SU-DHL-6 (cell line): ENCODE measurements at regions not wholly inside any gene's neighbourhood (a gene's known extent, or its start where the extent isn't known, plus 50 kb on each side); places are given as distances from the start of the nearest gene placed in this dataset.

Source experiments
- H2AFZ ChIP-seq: fragments of 200-600 bp; sonication (generic); 2 replicates; pipeline ENCODE4 v1.6.1; 2014; ENCODE audit warnings: low read depth, mild to moderate bottlenecking, moderate library complexity, mixed read lengths, antibody characterized with exemption, low read length; ENCODE audit not compliant: severe bottlenecking
- H3F3A ChIP-seq: fragments of 200-600 bp; shearing (Covaris generic); 2 replicates; pipeline ENCODE4 v1.6.0; 2016; ENCODE audit warnings: antibody characterized with exemption, mild to moderate bottlenecking; ENCODE audit not compliant: insufficient read depth
- H3K27ac ChIP-seq: fragments of 200-600 bp; sonication (generic); 2 replicates; pipeline ENCODE4 v1.5.1; 2016; ENCODE audit warnings: low read depth, mild to moderate bottlenecking, low read length, moderate library complexity, mixed read lengths
- H3K27me3 ChIP-seq: fragments of 200-600 bp; sonication (generic), shearing (Covaris generic); 2 replicates; pipeline ENCODE4 v1.6.0; 2014; ENCODE audit warnings: mild to moderate bottlenecking, low read length
- H3K36me3 ChIP-seq: fragments of 200-600 bp; sonication (generic); 2 replicates; pipeline ENCODE4 v1.6.1; 2014; ENCODE audit warnings: mild to moderate bottlenecking, low read length, mixed read lengths
- H3K4me2 ChIP-seq: fragments of 300-600, 200-600 bp; shearing (Covaris generic), sonication (generic); 2 replicates; pipeline ENCODE4 v1.6.0; 2014; ENCODE audit warnings: low read length, low read depth, mild to moderate bottlenecking; ENCODE audit not compliant: poor library complexity, severe bottlenecking
- H3K4me3 ChIP-seq: fragments of 200-600 bp; sonication (generic); 2 replicates; pipeline ENCODE4 v1.5.1; 2014; ENCODE audit warnings: antibody characterized with exemption, low read length, mild to moderate bottlenecking, mixed read lengths; ENCODE audit not compliant: insufficient read depth, poor library complexity, severe bottlenecking
- H3K79me2 ChIP-seq: fragments of 200-600 bp; sonication (generic); 2 replicates; pipeline ENCODE4 v1.6.1; 2014; ENCODE audit warnings: mild to moderate bottlenecking, low read length, moderate library complexity; ENCODE audit not compliant: insufficient read depth
- H3K9ac ChIP-seq: fragments of 200-600 bp; sonication (generic); 2 replicates; pipeline ENCODE4 v1.7.0; 2014; ENCODE audit warnings: mild to moderate bottlenecking, low read length
- H3K9me2 ChIP-seq: fragments of 200-600 bp; sonication (generic); replicated peaks from 2 replicates; pipeline ENCODE4 v1.6.1; 2014; ENCODE audit warnings: low read length; ENCODE audit not compliant: insufficient read depth
- H3K9me3 ChIP-seq: fragments of 200-600 bp; sonication (generic); 2 replicates; pipeline ENCODE4 v1.6.1; 2014; ENCODE audit warnings: low read length, mixed read lengths; ENCODE audit not compliant: insufficient read depth
- H4K20me1 ChIP-seq: fragments of 200-600 bp; sonication (generic); 2 replicates; pipeline ENCODE4 v1.6.1; 2014; ENCODE audit warnings: low read depth, mild to moderate bottlenecking, antibody characterized with exemption, low read length, moderate library complexity, mixed read lengths
- CTCF ChIP-seq: fragments of 200-600 bp; sonication (generic); IDR thresholded peaks from one replicate; pipeline ENCODE4 v1.5.1; 2017; ENCODE audit warnings: antibody characterized with exemption, mild to moderate bottlenecking, low read length, moderate library complexity; ENCODE audit not compliant: insufficient read depth, poor library complexity, severe bottlenecking
- EZH2phosphoT487 ChIP-seq: fragments of 200-600 bp; sonication (generic), shearing (Covaris generic); conservative IDR thresholded peaks from 2 replicates; pipeline ENCODE4 v1.6.1; 2018; ENCODE audit warnings: mild to moderate bottlenecking, antibody characterized with exemption, low read length, moderate library complexity, mixed read lengths

- no peak overlapping the region for H3K9ac ChIP-seq
- H3K4me2 ChIP-seq: no peak overlapping the region
- TF ChIP-seq CTCF (no peak), EZH2phosphoT487 (no peak)
- no peaks in the 10 kb centered on the region for H3K36me3 ChIP-seq
- no peaks in the 10 kb centered on the region for H3K9me3 ChIP-seq
- H4K20me1 ChIP-seq: no peaks in the 10 kb centered on the region
- no peaks in the 10 kb centered on the region for H3K9me2 ChIP-seq
- no peaks in the 10 kb centered on the region for H3K27me3 ChIP-seq
- no peak overlapping the region for H3K27ac ChIP-seq
- H3K4me3 ChIP-seq: no peak overlapping the region
- H2AFZ ChIP-seq: no peak overlapping the region
- H3K79me2 ChIP-seq: no peaks in the 10 kb centered on the region
- H3F3A ChIP-seq: no peaks in the 10 kb centered on the region
Measured at GRCh38 chr2:142536492-142536891, 341.0 kb upstream of the KYNU start.

- no peak overlapping the region for H3K4me3 ChIP-seq
- H3K36me3 ChIP-seq: no peaks in the 10 kb centered on the region
- H3K27ac ChIP-seq: no peak overlapping the region
- no peak overlapping the region for H2AFZ ChIP-seq
- no peaks in the 10 kb centered on the region for H3K9me2 ChIP-seq
- TF ChIP-seq CTCF (no peak), EZH2phosphoT487 (no peak)
- no peak overlapping the region for H3K4me2 ChIP-seq
- no peaks in the 10 kb centered on the region for H3K9me3 ChIP-seq
- no peaks in the 10 kb centered on the region for H4K20me1 ChIP-seq
- no peaks in the 10 kb centered on the region for H3F3A ChIP-seq
- no peak overlapping the region for H3K9ac ChIP-seq
- H3K79me2 ChIP-seq: no peaks in the 10 kb centered on the region
- no peaks in the 10 kb centered on the region for H3K27me3 ChIP-seq
Measured at GRCh38 chr2:142535311-142535710, 342.2 kb upstream of the KYNU start.

- Histone ChIP-seq H2AFZ (no peak overlapping the region), H3K4me2 (no peak overlapping the region), H3F3A (no peaks in the 10 kb centered on the region), H3K4me3 (no peak overlapping the region), H3K27ac (no peak overlapping the region), H3K79me2 (no peaks in the 10 kb centered on the region), H4K20me1 (no peaks in the 10 kb centered on the region), H3K9ac (no peak overlapping the region), H3K9me2 (no peaks in the 10 kb centered on the region), H3K36me3 (no peaks in the 10 kb centered on the region), H3K27me3 (no peaks in the 10 kb centered on the region), H3K9me3 (no peaks in the 10 kb centered on the region)
- TF ChIP-seq CTCF: no peak
- TF ChIP-seq EZH2phosphoT487: no peak
Measured at GRCh38 chr2:142533177-142533576, 344.3 kb upstream of the KYNU start.

GRCh38 chr2:142531377-142531776 is 346.1 kb upstream of the KYNU start:
- Histone ChIP-seq H3K4me2 (no peak overlapping the region), H3K9me3 (no peaks in the 10 kb centered on the region), H4K20me1 (no peaks in the 10 kb centered on the region), H3K27me3 (no peaks in the 10 kb centered on the region), H3K79me2 (no peaks in the 10 kb centered on the region), H3K4me3 (no peak overlapping the region), H3F3A (no peaks in the 10 kb centered on the region), H3K36me3 (no peaks in the 10 kb centered on the region), H3K9me2 (no peaks in the 10 kb centered on the region), H2AFZ (no peak overlapping the region), H3K27ac (no peak overlapping the region), H3K9ac (no peak overlapping the region)
- TF ChIP-seq EZH2phosphoT487 (no peak), CTCF (no peak)
